GM18499 (cell line): ENCODE measurements at regions not wholly inside any gene's neighbourhood (a gene's known extent, or its start where the extent isn't known, plus 50 kb on each side); places are given as distances from the start of the nearest gene placed in this dataset.

Experiments used
- ATAC-seq: cut with Tn5 transposase; IDR thresholded peaks from one replicate; pipeline ENCODE4 v1.9.1; 2021; ENCODE audit warnings: moderate number of reproducible peaks; ENCODE audit not compliant: insufficient read depth, unreplicated experiment

GRCh38 chr15:95106801-95107200, 875.4 kb downstream of the MCTP2 start:
- no peak for ATAC-seq

DNA sequence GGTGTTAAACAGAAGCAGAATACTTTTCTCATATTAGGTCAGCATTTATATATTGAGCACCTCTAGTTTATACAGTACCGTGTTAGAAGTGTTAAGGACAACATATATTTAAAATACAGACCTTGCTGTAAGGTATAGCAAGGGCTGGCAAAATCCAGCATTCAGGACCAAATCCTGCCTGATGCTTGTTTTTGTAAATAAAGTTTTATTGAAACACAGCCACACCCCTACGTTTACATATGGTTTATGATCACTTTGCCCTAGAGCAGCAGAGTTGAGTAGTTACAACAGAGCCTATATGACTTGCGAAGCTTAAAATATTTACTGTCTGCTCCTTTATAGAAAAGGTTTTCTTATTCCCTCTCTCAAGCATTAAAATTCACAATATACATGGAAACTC, 877.3 kb downstream of the MCTP2 start:
- ATAC-seq: no peak

GRCh38 chr15:95111969-95112368, 880.6 kb downstream of the MCTP2 start:
- ATAC-seq: no peak

- ATAC-seq: no peak
Measured at GRCh38 chr15:95113041-95113440, 881.7 kb downstream of the MCTP2 start.

DNA sequence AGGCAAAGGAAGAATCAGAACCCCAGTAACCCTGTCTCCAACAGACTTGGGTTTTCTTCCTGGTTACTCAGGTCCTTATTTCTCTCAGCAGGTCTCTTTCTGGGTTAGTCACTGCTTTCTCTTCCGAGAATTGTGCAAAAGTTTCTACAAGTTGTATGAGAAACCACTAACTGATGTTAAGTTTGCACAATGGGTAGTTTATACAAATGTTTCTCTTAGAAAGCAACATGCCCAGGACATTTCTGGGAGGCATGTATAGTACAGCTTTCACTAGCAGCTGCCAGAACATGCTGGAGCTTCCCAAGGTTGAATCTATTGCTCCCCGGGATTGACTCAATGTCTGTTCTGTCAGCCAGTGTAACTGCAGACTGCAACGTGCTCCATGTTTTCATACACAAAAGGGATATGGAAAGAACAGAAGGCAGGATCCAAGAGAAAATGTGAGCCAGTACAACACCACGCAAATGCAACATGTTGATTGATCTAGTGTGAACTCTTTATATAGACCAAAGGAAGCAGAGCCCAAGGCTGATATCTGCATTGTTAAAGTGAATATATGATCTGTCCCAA, 887.8 kb downstream of the MCTP2 start:
- ATAC-seq: no peak

- ATAC-seq: no peak
Measured at GRCh38 chr15:95120595-95120994, 889.2 kb downstream of the MCTP2 start.

GRCh38 chr15:95121191-95121590, 889.8 kb downstream of the MCTP2 start:
- ATAC-seq: no peak

- no peak for ATAC-seq
Measured at GRCh38 chr15:95125803-95126202, 894.4 kb downstream of the MCTP2 start.

DNA sequence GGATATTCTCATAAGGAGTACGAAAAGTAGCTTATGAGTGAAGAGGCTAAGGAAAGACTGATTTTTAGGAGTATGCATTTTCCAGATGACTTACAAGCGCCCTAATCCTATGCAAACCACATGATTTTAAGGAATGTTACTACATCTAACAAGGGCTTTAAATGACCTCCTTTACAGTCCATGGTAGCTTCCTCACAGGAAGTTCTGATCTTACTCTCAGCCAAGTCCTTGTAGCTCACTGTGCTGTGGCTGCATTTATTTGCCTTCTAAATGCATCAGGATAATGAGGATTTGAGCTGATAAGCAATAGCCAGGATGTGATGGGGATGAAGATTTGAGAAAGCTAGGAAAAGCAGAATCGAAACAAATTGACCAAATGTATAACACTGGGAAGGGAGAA, 896.0 kb downstream of the MCTP2 start:
- no peak for ATAC-seq

GRCh38 chr15:95129574-95129973, 898.2 kb downstream of the MCTP2 start:
- no peak for ATAC-seq

DNA sequence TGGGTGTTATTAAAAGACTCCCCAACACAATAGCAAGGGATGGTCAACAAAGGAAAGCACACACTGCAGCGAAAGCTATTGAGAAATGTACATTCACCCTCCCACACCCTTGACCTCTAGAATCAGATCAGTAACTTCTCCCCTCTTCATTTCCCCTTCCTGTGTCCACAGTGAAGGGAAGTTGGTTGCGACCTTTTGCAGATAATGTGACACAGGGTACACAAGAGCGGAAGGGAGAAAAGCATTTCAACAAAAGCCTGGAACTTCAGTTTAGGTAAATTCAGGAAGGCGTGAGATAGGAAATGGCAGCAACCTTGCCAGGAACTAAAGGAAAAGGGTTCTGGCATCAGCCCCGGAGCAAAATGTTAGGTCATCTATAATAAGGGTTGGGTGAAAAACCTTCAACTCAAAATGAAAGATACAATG, 899.8 kb downstream of the MCTP2 start:
- ATAC-seq: no peak

GRCh38 chr15:95132774-95133173, 901.4 kb downstream of the MCTP2 start:
- no peak for ATAC-seq

DNA sequence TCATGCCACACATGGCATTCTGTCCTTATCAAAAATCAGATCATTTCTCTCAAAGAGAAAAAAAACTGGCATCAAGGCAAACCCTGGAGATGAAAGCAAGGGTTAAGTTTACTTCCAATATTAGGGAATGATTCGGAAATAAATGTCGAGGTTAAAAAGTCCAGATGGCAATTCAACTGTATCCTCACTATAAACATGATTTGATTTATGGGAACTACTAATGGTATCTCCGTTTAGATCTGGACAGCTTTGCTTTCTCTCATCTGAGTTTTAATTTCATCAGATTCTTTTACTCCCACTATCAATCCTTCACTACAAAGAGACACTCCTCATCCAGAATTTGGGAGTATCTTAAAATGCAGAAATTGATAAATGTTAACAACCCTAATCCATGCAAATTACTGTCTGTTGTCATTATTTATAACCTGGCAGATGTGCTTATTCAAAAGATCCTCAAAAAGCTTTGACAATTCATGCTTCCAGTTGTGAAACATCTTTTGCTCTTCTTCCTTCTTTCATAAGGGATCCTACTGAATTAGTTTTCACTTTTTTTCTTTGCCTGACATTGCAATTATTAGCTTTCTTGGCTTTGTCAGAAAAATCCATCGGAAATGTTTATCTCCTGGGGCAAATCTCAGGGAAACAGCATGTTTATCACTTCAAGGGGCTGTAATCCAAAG, 903.2 kb downstream of the MCTP2 start:
- no peak for ATAC-seq

- no peak for ATAC-seq
Measured at GRCh38 chr15:95138604-95139270, 907.4 kb downstream of the MCTP2 start.

DNA sequence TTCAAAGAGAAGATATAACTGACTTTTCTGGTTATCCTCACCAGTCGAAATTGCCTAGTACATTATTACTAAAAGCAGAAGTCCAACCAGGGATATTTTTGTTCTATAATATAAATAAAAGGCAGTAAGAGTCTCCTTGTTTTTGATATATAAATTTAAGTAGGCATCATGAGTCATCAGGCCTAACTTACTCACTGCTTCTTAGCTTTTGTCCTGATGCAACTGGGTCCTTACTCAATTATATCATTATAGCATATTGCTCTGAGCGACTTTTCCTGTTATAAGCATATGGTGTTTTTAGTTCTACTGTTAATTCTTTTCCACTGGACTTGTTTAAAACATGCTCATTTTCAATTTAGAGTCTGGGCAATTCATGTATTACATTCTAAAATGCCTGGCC, 910.1 kb downstream of the MCTP2 start:
- no peak for ATAC-seq

DNA sequence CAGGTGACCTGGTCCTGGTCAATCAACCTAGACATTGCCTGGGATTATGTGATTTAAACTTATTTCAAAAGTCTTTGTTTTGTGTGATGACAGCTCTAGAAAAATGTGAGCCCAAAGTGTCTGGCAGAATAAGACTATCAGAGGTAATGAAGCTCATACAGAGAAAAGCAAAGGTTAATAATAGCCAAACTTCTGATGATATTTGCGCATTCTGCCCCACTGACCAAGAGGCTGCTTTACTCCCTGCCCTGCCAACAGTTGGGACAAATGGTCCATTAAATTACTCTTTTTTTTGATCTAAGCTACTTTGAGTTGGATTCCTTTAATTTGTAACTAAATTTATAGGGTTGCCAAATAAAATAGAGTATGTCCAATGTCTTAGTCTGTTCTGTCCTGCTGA, 911.2 kb downstream of the MCTP2 start:
- no peak for ATAC-seq

DNA sequence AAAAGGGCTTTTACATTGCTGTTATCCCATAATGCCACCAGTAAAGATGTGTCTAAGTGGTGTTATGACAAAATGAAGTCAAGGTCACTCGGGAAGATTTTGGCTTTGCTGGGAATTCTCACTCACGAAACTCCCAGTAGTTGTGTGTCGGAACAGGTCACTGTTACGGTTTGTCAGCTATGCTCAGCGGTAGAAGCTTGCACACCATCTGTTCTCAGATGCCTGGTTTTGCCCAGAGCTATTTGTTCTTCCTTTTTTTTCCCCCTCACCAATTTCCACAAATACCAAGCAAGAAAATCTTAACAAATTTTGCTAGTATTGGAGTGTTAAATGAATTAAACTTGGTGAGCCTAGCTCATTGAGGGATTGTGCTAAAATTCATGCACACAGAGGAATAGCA, 915.1 kb downstream of the MCTP2 start:
- no peak for ATAC-seq

DNA sequence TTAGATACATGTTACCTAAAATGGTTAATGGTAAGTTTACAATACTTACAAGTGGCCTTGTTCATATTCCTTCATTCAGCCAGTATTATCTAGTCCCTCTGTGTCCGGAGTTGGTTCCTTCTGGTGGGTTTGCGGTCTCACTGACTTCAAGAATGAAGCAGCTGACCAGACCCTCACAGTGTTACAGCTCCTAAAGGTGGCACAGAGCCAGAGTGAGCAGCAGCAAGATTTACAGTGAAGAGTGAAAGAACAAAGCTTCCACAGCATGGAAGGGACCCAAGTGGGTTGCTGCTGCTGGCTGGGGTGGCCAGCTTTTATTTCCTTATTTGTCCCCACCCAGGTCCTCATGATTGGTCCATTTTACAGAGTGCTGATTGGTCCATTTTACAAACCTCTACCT, 916.8 kb downstream of the MCTP2 start:
- ATAC-seq: no peak

GRCh38 chr15:95149036-95149435, 917.7 kb downstream of the MCTP2 start:
- ATAC-seq: no peak

GRCh38 chr15:95149771-95150170, 918.4 kb downstream of the MCTP2 start:
- no peak for ATAC-seq

- ATAC-seq: no peak
Measured at GRCh38 chr15:95150466-95150865, 919.1 kb downstream of the MCTP2 start.

DNA sequence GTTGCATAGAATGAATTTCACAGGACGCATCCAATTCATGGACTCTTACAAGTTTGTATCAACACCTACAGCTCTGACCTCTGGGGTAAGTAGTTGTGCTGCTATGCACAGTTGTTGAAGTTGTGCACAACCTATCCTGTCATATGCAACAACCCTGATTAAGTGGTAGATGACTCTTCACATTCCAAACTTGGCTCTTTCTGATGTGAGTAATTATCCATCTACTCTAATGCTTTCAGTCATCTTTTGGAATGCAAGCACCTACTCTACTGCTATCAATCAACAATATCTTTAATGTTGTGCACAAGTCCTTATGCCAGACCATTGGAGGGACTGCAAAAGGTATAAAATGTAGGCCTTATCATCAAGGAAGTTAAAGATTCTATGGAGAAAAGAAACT, 921.4 kb downstream of the MCTP2 start:
- ATAC-seq: no peak
